OCI-LY1 (cell line): ENCODE measurements at regions not wholly inside any gene's neighbourhood (a gene's known extent, or its start where the extent isn't known, plus 50 kb on each side); places are given as distances from the start of the nearest gene placed in this dataset.

Experiments used
- H2AFZ ChIP-seq: fragments of 200-600 bp; sonication (generic), shearing (Covaris generic); 2 replicates; pipeline ENCODE4 v1.6.0; 2014; ENCODE audit warnings: antibody characterized with exemption, mild to moderate bottlenecking, low read length
- H3F3A ChIP-seq: fragments of 200-600 bp; sonication (generic), shearing (Covaris generic); 2 replicates; pipeline ENCODE4 v1.6.0; 2014; ENCODE audit warnings: mild to moderate bottlenecking, antibody characterized with exemption, low read length, moderate library complexity; ENCODE audit not compliant: insufficient read depth
- H3K27ac ChIP-seq: fragments of 200-600 bp; sonication (generic); 2 replicates; pipeline ENCODE4 v1.5.1; 2014; ENCODE audit warnings: low read length, mixed run types, mild to moderate bottlenecking, low read depth; ENCODE audit not compliant: poor library complexity, severe bottlenecking
- H3K27me3 ChIP-seq: fragments of 200-600 bp; sonication (generic); 2 replicates; pipeline ENCODE4 v1.6.0; 2014; ENCODE audit warnings: antibody characterized with exemption, mild to moderate bottlenecking, low read length, moderate library complexity; ENCODE audit not compliant: insufficient read depth
- H3K36me3 ChIP-seq: fragments of 200-600 bp; sonication (generic); 2 replicates; pipeline ENCODE4 v1.6.1; 2014; ENCODE audit warnings: mild to moderate bottlenecking, antibody characterized with exemption, low read length, moderate library complexity, mixed read lengths; ENCODE audit not compliant: insufficient read depth
- H3K4me1 ChIP-seq: fragments of 200-600 bp; sonication (generic); 2 replicates; pipeline ENCODE4 v1.5.1; 2014; ENCODE audit warnings: mild to moderate bottlenecking, low read length, moderate library complexity; ENCODE audit not compliant: insufficient read depth, severe bottlenecking
- H3K4me2 ChIP-seq: fragments of 200-600 bp; sonication (generic), shearing (Covaris generic); 2 replicates; pipeline ENCODE4 v1.6.1; 2014; ENCODE audit warnings: low read length
- H3K4me3 ChIP-seq: fragments of 200-600 bp; sonication (generic); 2 replicates; pipeline ENCODE4 v1.5.1; 2014; ENCODE audit warnings: low read length, low read depth, mild to moderate bottlenecking, mixed read lengths; ENCODE audit not compliant: poor library complexity, severe bottlenecking
- H3K79me2 ChIP-seq: fragments of 200-600 bp; shearing (Covaris generic); 2 replicates; pipeline ENCODE4 v1.6.1; 2016; ENCODE audit warnings: mixed run types, low read length, mixed read lengths; ENCODE audit not compliant: insufficient read depth
- H3K9ac ChIP-seq: fragments of 200-600 bp; sonication (generic), shearing (Covaris generic); 2 replicates; pipeline ENCODE4 v1.6.1; 2014; ENCODE audit warnings: mild to moderate bottlenecking, low read length, mixed read lengths
- H3K9me2 ChIP-seq: fragments of 200-600 bp; sonication (generic), shearing (Covaris generic); 2 replicates; pipeline ENCODE4 v1.6.1; 2014; ENCODE audit warnings: low read depth, mild to moderate bottlenecking, low read length, mixed read lengths
- H3K9me3 ChIP-seq: fragments of 200-600 bp; shearing (Covaris generic); 2 replicates; pipeline ENCODE4 v1.6.1; 2014; ENCODE audit warnings: low read length, mixed read lengths
- H4K20me1 ChIP-seq: fragments of 200-600 bp; sonication (generic), shearing (Covaris generic); 2 replicates; pipeline ENCODE4 v1.6.0; 2016; ENCODE audit warnings: mild to moderate bottlenecking, low read length; ENCODE audit not compliant: insufficient read depth
- EZH2 ChIP-seq: fragments of 200-600 bp; sonication (generic), shearing (Covaris generic); IDR thresholded peaks from 2 replicates; pipeline ENCODE4 v1.8.0; 2017; ENCODE audit warnings: borderline replicate concordance, mixed run types, mild to moderate bottlenecking, antibody characterized with exemption, low read length, moderate library complexity, mixed read lengths
- TF ChIP-seq, protein P1 (sequence below): fragments of 200-600 bp; sonication (generic), shearing (Covaris generic); IDR thresholded peaks from 2 replicates; pipeline ENCODE4 v1.5.1; 2017; ENCODE audit warnings: mild to moderate bottlenecking, antibody characterized with exemption, low read length, moderate library complexity, mixed read lengths

- Histone ChIP-seq H3K4me1 (no peaks in the 10 kb centered on the region), H3K79me2 (no peaks in the 10 kb centered on the region), H3K27ac (no peak overlapping the region), H3K9ac (no peak overlapping the region), H3K4me3 (no peak overlapping the region), H3K36me3 (no peaks in the 10 kb centered on the region; the same call in 1 of the 2 replicates), H3K9me2 (no peaks in the 10 kb centered on the region), H4K20me1 (no peaks in the 10 kb centered on the region), H3F3A (no peaks in the 10 kb centered on the region), H2AFZ (no peak overlapping the region), H3K27me3 (no peaks in the 10 kb centered on the region), H3K4me2 (no peak overlapping the region), H3K9me3 (peaks cover 23% of the 10 kb centered on the region)
- TF ChIP-seq EZH2: no peak
- TF ChIP-seq, protein P1, sequence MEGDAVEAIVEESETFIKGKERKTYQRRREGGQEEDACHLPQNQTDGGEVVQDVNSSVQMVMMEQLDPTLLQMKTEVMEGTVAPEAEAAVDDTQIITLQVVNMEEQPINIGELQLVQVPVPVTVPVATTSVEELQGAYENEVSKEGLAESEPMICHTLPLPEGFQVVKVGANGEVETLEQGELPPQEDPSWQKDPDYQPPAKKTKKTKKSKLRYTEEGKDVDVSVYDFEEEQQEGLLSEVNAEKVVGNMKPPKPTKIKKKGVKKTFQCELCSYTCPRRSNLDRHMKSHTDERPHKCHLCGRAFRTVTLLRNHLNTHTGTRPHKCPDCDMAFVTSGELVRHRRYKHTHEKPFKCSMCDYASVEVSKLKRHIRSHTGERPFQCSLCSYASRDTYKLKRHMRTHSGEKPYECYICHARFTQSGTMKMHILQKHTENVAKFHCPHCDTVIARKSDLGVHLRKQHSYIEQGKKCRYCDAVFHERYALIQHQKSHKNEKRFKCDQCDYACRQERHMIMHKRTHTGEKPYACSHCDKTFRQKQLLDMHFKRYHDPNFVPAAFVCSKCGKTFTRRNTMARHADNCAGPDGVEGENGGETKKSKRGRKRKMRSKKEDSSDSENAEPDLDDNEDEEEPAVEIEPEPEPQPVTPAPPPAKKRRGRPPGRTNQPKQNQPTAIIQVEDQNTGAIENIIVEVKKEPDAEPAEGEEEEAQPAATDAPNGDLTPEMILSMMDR: no peak
Measured at GRCh38 chr2:145421841-145422240, 901.9 kb upstream of the ZEB2 start.

DNA sequence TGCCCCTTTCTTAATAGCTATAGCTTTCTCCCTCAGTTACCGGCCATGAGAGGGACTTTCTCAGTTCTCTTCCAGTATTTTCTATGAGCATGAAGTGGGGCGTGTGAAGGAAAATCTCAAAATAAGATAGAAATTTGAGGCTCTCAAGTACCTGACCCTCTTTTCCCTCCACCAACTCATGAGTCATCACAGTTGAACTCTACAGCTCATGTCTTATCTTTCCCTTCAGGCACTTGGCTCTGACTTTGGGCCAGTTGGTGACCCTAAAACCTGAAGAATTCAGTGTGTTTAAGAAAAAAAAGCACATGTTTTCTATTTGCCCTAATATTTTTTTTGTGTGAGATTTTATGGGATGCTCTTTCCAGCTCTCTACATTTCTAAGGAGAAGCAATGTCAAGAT is 896.7 kb upstream of the ZEB2 start:
- Histone ChIP-seq H3K27me3 (no peaks in the 10 kb centered on the region), H3K9ac (no peak overlapping the region), H2AFZ (no peak overlapping the region), H3K4me2 (no peak overlapping the region), H3K27ac (no peak overlapping the region), H3K4me1 (peaks cover 24% of the 10 kb centered on the region), H3F3A (0 out of 2 replicates have a peak, but pooled peaks cover 3% of the 10 kb centered on the region), H3K9me3 (peaks cover 25% of the 10 kb centered on the region), H3K9me2 (no peaks in the 10 kb centered on the region), H4K20me1 (no peaks in the 10 kb centered on the region), H3K79me2 (no peaks in the 10 kb centered on the region), H3K36me3 (peaks cover 15% of the 10 kb centered on the region), H3K4me3 (no peak overlapping the region)
- TF ChIP-seq, protein P1: no peak
- no peak for TF ChIP-seq EZH2

DNA sequence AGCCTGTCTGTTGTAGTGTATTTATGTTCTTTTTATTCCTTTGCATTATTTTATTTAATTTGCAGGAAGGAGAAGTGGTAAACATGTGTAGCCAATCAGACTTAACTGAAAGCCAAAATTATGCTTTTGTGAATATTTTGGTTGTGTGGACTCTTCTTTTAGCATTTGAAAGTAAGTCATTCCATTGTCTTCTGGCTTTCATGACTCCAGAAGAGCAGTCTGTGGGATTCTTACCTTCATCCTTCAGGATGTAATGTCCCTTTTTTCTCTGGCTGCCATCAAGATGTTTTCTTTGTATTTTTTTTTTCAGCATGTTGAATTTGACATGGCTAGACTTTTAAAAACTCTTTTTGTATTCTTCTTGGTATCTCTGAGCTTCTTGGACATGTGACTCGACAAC is 895.2 kb upstream of the ZEB2 start:
- Histone ChIP-seq H3K79me2 (no peaks in the 10 kb centered on the region), H3K4me1 (peaks cover 39% of the 10 kb centered on the region), H3K36me3 (peaks cover 15% of the 10 kb centered on the region), H3K9me3 (peaks cover 23% of the 10 kb centered on the region), H4K20me1 (no peaks in the 10 kb centered on the region), H3F3A (0 out of 2 replicates have a peak, but pooled peaks cover 3% of the 10 kb centered on the region), H3K27me3 (no peaks in the 10 kb centered on the region), H3K9me2 (no peaks in the 10 kb centered on the region), H3K9ac (no peak overlapping the region), H2AFZ (no peak overlapping the region), H3K4me2 (no peak overlapping the region), H3K4me3 (no peak overlapping the region), H3K27ac (no peak overlapping the region)
- TF ChIP-seq, protein P1: no peak
